ENCODE measurements at regions not wholly inside any gene's neighbourhood (a gene's known extent, or its start where the extent isn't known, plus 50 kb on each side); places are given as distances from the start of the nearest gene placed in this dataset.

- H3K27ac ChIP-seq (ENCODE audit: insufficient read depth, low read depth, low read length, poor library complexity, severe bottlenecking), result no peak overlapping the region
- no peaks in the 10 kb centered on the region for H3K9me3 ChIP-seq (ENCODE audit: control insufficient read depth, low read length)
- H3K4me3 ChIP-seq (ENCODE audit: insufficient read depth, low read depth, low read length), result no peak overlapping the region
- no peaks in the 10 kb centered on the region for H3K27me3 ChIP-seq (ENCODE audit: control insufficient read depth, insufficient read depth, low read length, poor library complexity, severe bottlenecking)
- H3K4me1 ChIP-seq (ENCODE audit: control insufficient read depth, insufficient read depth, low read length), result peaks cover 20% of the 10 kb centered on the region
- no peaks in the 10 kb centered on the region for H3K36me3 ChIP-seq (ENCODE audit: control insufficient read depth, insufficient read depth, low read length)
Measured at GRCh38 chr5:74314906-74315305, 325.6 kb downstream of the ENC1 start.

GRCh38 chr5:74313896-74314295 lies 326.6 kb downstream of the ENC1 start:
- no peak overlapping the region for H3K27ac ChIP-seq (ENCODE audit: insufficient read depth, low read depth, low read length, poor library complexity, severe bottlenecking)
- no peak overlapping the region for H3K4me3 ChIP-seq (ENCODE audit: insufficient read depth, low read depth, low read length)
- H3K36me3 ChIP-seq (ENCODE audit: control insufficient read depth, insufficient read depth, low read length), result no peaks in the 10 kb centered on the region
- no peaks in the 10 kb centered on the region for H3K27me3 ChIP-seq (ENCODE audit: control insufficient read depth, insufficient read depth, low read length, poor library complexity, severe bottlenecking)
- H3K4me1 ChIP-seq (ENCODE audit: control insufficient read depth, insufficient read depth, low read length), result peaks cover 20% of the 10 kb centered on the region
- H3K9me3 ChIP-seq (ENCODE audit: control insufficient read depth, low read length), result no peaks in the 10 kb centered on the region
- WGBS, 2 experiments, result 92 to 94% methylated on average over 5 of the region's 5 CpGs

GRCh38 chr5:74312746-74313145 lies 327.8 kb downstream of the ENC1 start:
- peaks cover 20% of the 10 kb centered on the region for H3K4me1 ChIP-seq (ENCODE audit: control insufficient read depth, insufficient read depth, low read length)
- H3K27ac ChIP-seq (ENCODE audit: insufficient read depth, low read depth, low read length, poor library complexity, severe bottlenecking), result no peak overlapping the region
- 91 to 92% methylated on average over 2 of the region's 2 CpGs for WGBS, 2 experiments
- H3K9me3 ChIP-seq (ENCODE audit: control insufficient read depth, low read length), result no peaks in the 10 kb centered on the region
- H3K27me3 ChIP-seq (ENCODE audit: control insufficient read depth, insufficient read depth, low read length, poor library complexity, severe bottlenecking), result no peaks in the 10 kb centered on the region
- H3K4me3 ChIP-seq (ENCODE audit: insufficient read depth, low read depth, low read length), result no peak overlapping the region
- no peaks in the 10 kb centered on the region for H3K36me3 ChIP-seq (ENCODE audit: control insufficient read depth, insufficient read depth, low read length)

GRCh38 chr5:74311961-74312360 lies 328.6 kb downstream of the ENC1 start:
- WGBS, 2 experiments, result 92 to 100% methylated on average over 1 of the region's 1 CpG
- Histone ChIP-seq H3K4me3 (ENCODE audit: insufficient read depth, low read depth, low read length) (no peak overlapping the region), H3K4me1 (ENCODE audit: control insufficient read depth, insufficient read depth, low read length) (peaks cover 20% of the 10 kb centered on the region), H3K27ac (ENCODE audit: insufficient read depth, low read depth, low read length, poor library complexity, severe bottlenecking) (no peak overlapping the region), H3K9me3 (ENCODE audit: control insufficient read depth, low read length) (no peaks in the 10 kb centered on the region), H3K36me3 (ENCODE audit: control insufficient read depth, insufficient read depth, low read length) (no peaks in the 10 kb centered on the region), H3K27me3 (ENCODE audit: control insufficient read depth, insufficient read depth, low read length, poor library complexity, severe bottlenecking) (no peaks in the 10 kb centered on the region)

- Histone ChIP-seq H3K27me3 (ENCODE audit: control insufficient read depth, insufficient read depth, low read length, poor library complexity, severe bottlenecking) (no peaks in the 10 kb centered on the region), H3K9me3 (ENCODE audit: control insufficient read depth, low read length) (no peaks in the 10 kb centered on the region), H3K4me3 (ENCODE audit: insufficient read depth, low read depth, low read length) (no peak overlapping the region), H3K36me3 (ENCODE audit: control insufficient read depth, insufficient read depth, low read length) (no peaks in the 10 kb centered on the region), H3K4me1 (ENCODE audit: control insufficient read depth, insufficient read depth, low read length) (peaks cover 17% of the 10 kb centered on the region), H3K27ac (ENCODE audit: insufficient read depth, low read depth, low read length, poor library complexity, severe bottlenecking) (no peak overlapping the region)
- WGBS, 2 experiments, result 90% methylated on average over 8 of the region's 8 CpGs
Measured at GRCh38 chr5:74310997-74311930, 329.3 kb downstream of the ENC1 start.

- no peak overlapping the region for H3K4me3 ChIP-seq (ENCODE audit: insufficient read depth, low read depth, low read length)
- peaks cover 10% of the 10 kb centered on the region for H3K4me1 ChIP-seq (ENCODE audit: control insufficient read depth, insufficient read depth, low read length)
- WGBS, 2 experiments, result 88 to 93% methylated on average over 3 of the region's 3 CpGs
- H3K36me3 ChIP-seq (ENCODE audit: control insufficient read depth, insufficient read depth, low read length), result no peaks in the 10 kb centered on the region
- H3K9me3 ChIP-seq (ENCODE audit: control insufficient read depth, low read length), result no peaks in the 10 kb centered on the region
- no peaks in the 10 kb centered on the region for H3K27me3 ChIP-seq (ENCODE audit: control insufficient read depth, insufficient read depth, low read length, poor library complexity, severe bottlenecking)
- no peak overlapping the region for H3K27ac ChIP-seq (ENCODE audit: insufficient read depth, low read depth, low read length, poor library complexity, severe bottlenecking)
Measured at GRCh38 chr5:74310386-74310785, 330.1 kb downstream of the ENC1 start.

- no peaks in the 10 kb centered on the region for H3K36me3 ChIP-seq (ENCODE audit: control insufficient read depth, insufficient read depth, low read length)
- no peaks in the 10 kb centered on the region for H3K9me3 ChIP-seq (ENCODE audit: control insufficient read depth, low read length)
- H3K4me1 ChIP-seq (ENCODE audit: control insufficient read depth, insufficient read depth, low read length), result peaks cover 10% of the 10 kb centered on the region
- H3K27ac ChIP-seq (ENCODE audit: insufficient read depth, low read depth, low read length, poor library complexity, severe bottlenecking), result no peak overlapping the region
- no peaks in the 10 kb centered on the region for H3K27me3 ChIP-seq (ENCODE audit: control insufficient read depth, insufficient read depth, low read length, poor library complexity, severe bottlenecking)
- H3K4me3 ChIP-seq (ENCODE audit: insufficient read depth, low read depth, low read length), result no peak overlapping the region
Measured at GRCh38 chr5:74309050-74309449, 331.5 kb downstream of the ENC1 start.

- Histone ChIP-seq H3K9me3 (ENCODE audit: control insufficient read depth, low read length) (no peaks in the 10 kb centered on the region), H3K4me3 (ENCODE audit: insufficient read depth, low read depth, low read length) (no peak overlapping the region), H3K4me1 (ENCODE audit: control insufficient read depth, insufficient read depth, low read length) (peaks cover 7% of the 10 kb centered on the region), H3K27ac (ENCODE audit: insufficient read depth, low read depth, low read length, poor library complexity, severe bottlenecking) (no peak overlapping the region), H3K27me3 (ENCODE audit: control insufficient read depth, insufficient read depth, low read length, poor library complexity, severe bottlenecking) (no peaks in the 10 kb centered on the region), H3K36me3 (ENCODE audit: control insufficient read depth, insufficient read depth, low read length) (no peaks in the 10 kb centered on the region)
- 100% methylated on average over 1 of the region's 2 CpGs for WGBS, 2 experiments
Measured at GRCh38 chr5:74306845-74307244, 333.7 kb downstream of the ENC1 start.

- Histone ChIP-seq H3K27ac (ENCODE audit: insufficient read depth, low read depth, low read length, poor library complexity, severe bottlenecking) (no peak overlapping the region), H3K4me1 (ENCODE audit: control insufficient read depth, insufficient read depth, low read length) (no peaks in the 10 kb centered on the region), H3K9me3 (ENCODE audit: control insufficient read depth, low read length) (no peaks in the 10 kb centered on the region), H3K27me3 (ENCODE audit: control insufficient read depth, insufficient read depth, low read length, poor library complexity, severe bottlenecking) (no peaks in the 10 kb centered on the region), H3K4me3 (ENCODE audit: insufficient read depth, low read depth, low read length) (no peak overlapping the region), H3K36me3 (ENCODE audit: control insufficient read depth, insufficient read depth, low read length) (no peaks in the 10 kb centered on the region)
- 78 to 85% methylated on average over 1 of the region's 1 CpG for WGBS, 2 experiments
Measured at GRCh38 chr5:74304536-74304935, 336.0 kb downstream of the ENC1 start.

GRCh38 chr5:74303578-74303977 lies 336.9 kb downstream of the ENC1 start:
- Histone ChIP-seq H3K9me3 (ENCODE audit: control insufficient read depth, low read length) (no peaks in the 10 kb centered on the region), H3K36me3 (ENCODE audit: control insufficient read depth, insufficient read depth, low read length) (no peaks in the 10 kb centered on the region), H3K27ac (ENCODE audit: insufficient read depth, low read depth, low read length, poor library complexity, severe bottlenecking) (no peak overlapping the region), H3K27me3 (ENCODE audit: control insufficient read depth, insufficient read depth, low read length, poor library complexity, severe bottlenecking) (no peaks in the 10 kb centered on the region), H3K4me1 (ENCODE audit: control insufficient read depth, insufficient read depth, low read length) (no peaks in the 10 kb centered on the region), H3K4me3 (ENCODE audit: insufficient read depth, low read depth, low read length) (no peak overlapping the region)
- WGBS, 2 experiments, result 94 to 98% methylated on average over 3 of the region's 3 CpGs

Data from ectodermal cell (in vitro differentiated cells).